ENCODE measurements at regions not wholly inside any gene's neighbourhood (a gene's known extent, or its start where the extent isn't known, plus 50 kb on each side); places are given as distances from the start of the nearest gene placed in this dataset.

GRCh38 chr7:69342154-69342884 lies 256.0 kb upstream of the AUTS2 start:
- Histone ChIP-seq H3K9me3 (peaks cover 0 to 6% (median 0%) of the 10 kb centered on the region in 3 donors), H3K27ac (no peak overlapping the region)
- intact Hi-C loops (cut with DNase I; ENCODE audit: low total_unique reads): no loop called here

GRCh38 chr7:69349291-69349690 lies 249.0 kb upstream of the AUTS2 start:
- no peaks in the 10 kb centered on the region for H3K27me3 ChIP-seq
- no peak for DNase-seq
- H3K36me3 ChIP-seq: no peaks in the 10 kb centered on the region
- intact Hi-C loops (cut with DNase I; ENCODE audit: low total_unique reads): no loop called here
- no peaks in the 10 kb centered on the region for H3K9me3 ChIP-seq
- H3K4me3 ChIP-seq: no peak overlapping the region
- H3K4me1 ChIP-seq: no peaks in the 10 kb centered on the region
- H3K27ac ChIP-seq: no peak overlapping the region
- no peak for TF ChIP-seq CTCF (IDR thresholded peaks at IDR 0.05)

More at GRCh38 chr7:69342154-69342884, 256.0 kb upstream of the AUTS2 start:
- TF ChIP-seq CTCF (IDR thresholded peaks at IDR 0.05): no peak
- no peak for DNase-seq
- H3K36me3 ChIP-seq: no peaks in the 10 kb centered on the region
- H3K27me3 ChIP-seq: peaks cover 0 to 19% of the 10 kb centered on the region in 2 donors
- no peak overlapping the region for H3K4me3 ChIP-seq
- H3K4me1 ChIP-seq: no peaks in the 10 kb centered on the region

GRCh38 chr7:69358163-69358821 lies 240.0 kb upstream of the AUTS2 start:
- no peak for TF ChIP-seq CTCF (IDR thresholded peaks at IDR 0.05)
- no peaks in the 10 kb centered on the region for H3K9me3 ChIP-seq
- no peak overlapping the region for H3K4me3 ChIP-seq
- H3K36me3 ChIP-seq: no peaks in the 10 kb centered on the region
- intact Hi-C loops (cut with DNase I; ENCODE audit: low total_unique reads): no loop called here
- H3K27ac ChIP-seq: no peak overlapping the region
- peaks cover 0 to 8% of the 10 kb centered on the region in 2 donors for H3K27me3 ChIP-seq
- no peak for DNase-seq
- no peaks in the 10 kb centered on the region for H3K4me1 ChIP-seq

- Histone ChIP-seq H3K27me3 (peaks cover 0 to 8% of the 10 kb centered on the region in 2 donors), H3K4me3 (no peak overlapping the region), H3K36me3 (no peaks in the 10 kb centered on the region), H3K27ac (no peak overlapping the region), H3K4me1 (no peaks in the 10 kb centered on the region), H3K9me3 (no peaks in the 10 kb centered on the region)
- DNase-seq: no peak
- no peak for TF ChIP-seq CTCF (IDR thresholded peaks at IDR 0.05)
- intact Hi-C loops (cut with DNase I; ENCODE audit: low total_unique reads): no loop called here
Measured at GRCh38 chr7:69359003-69359700, 239.1 kb upstream of the AUTS2 start.

- DNase-seq: no peak
- Histone ChIP-seq H3K4me1 (peaks cover 0 to 4% (median 0%) of the 10 kb centered on the region in 4 donors), H3K36me3 (no peaks in the 10 kb centered on the region), H3K27me3 (peaks cover 0 to 8% of the 10 kb centered on the region in 2 donors), H3K4me3 (no peak overlapping the region), H3K27ac (no peak overlapping the region), H3K9me3 (no peaks in the 10 kb centered on the region)
- no peak for TF ChIP-seq CTCF (IDR thresholded peaks at IDR 0.05)
- intact Hi-C loops (cut with DNase I; ENCODE audit: low total_unique reads): no loop called here
Measured at GRCh38 chr7:69360913-69361312, 237.4 kb upstream of the AUTS2 start.
